IPS-NIHi11 (cell line): ENCODE measurements at regions not wholly inside any gene's neighbourhood (a gene's known extent, or its start where the extent isn't known, plus 50 kb on each side); places are given as distances from the start of the nearest gene placed in this dataset.
"Not testable (repeated sequence)": the region's sequence is repeated elsewhere in the genome, so short reads cannot be mapped to it uniquely, and the experiment has no call there.

ENCODE experiments used
- DNase-seq: peaks from one replicate; pipeline ENCODE4 v3.0.0; 2012; ENCODE audit warnings: mixed read lengths, low spot score

GRCh38 chr20:29296256-29297230 is 1960.9 kb upstream of the DEFB115 start:
- DNase-seq, result no peak

- DNase-seq, result no peak
Observed at GRCh38 chr20:29297411-29298270, 1959.8 kb upstream of the DEFB115 start.

- DNase-seq, result no peak
Observed at GRCh38 chr20:29298271-29298590, 1959.2 kb upstream of the DEFB115 start.

- no peak for DNase-seq
Observed at GRCh38 chr20:29298759-29299613, 1958.5 kb upstream of the DEFB115 start.

GRCh38 chr20:29299811-29300578 is 1957.5 kb upstream of the DEFB115 start:
- DNase-seq, result no peak

GRCh38 chr20:29300579-29301551 is 1956.6 kb upstream of the DEFB115 start:
- no peak for DNase-seq

- DNase-seq, result no peak
Observed at GRCh38 chr20:29301624-29302259, 1955.7 kb upstream of the DEFB115 start.

- no peak for DNase-seq
Observed at GRCh38 chr20:29302979-29303644, 1954.4 kb upstream of the DEFB115 start.

- no peak for DNase-seq
Observed at GRCh38 chr20:29306390-29307072, 1950.9 kb upstream of the DEFB115 start.

GRCh38 chr20:29307484-29307883 is 1950.0 kb upstream of the DEFB115 start:
- not testable (repeated sequence) for DNase-seq

GRCh38 chr20:29308956-29309355 is 1948.5 kb upstream of the DEFB115 start:
- DNase-seq, result not testable (repeated sequence)

GRCh38 chr20:29309481-29309880 is 1948.0 kb upstream of the DEFB115 start:
- DNase-seq, result not testable (repeated sequence)

GRCh38 chr20:29311046-29311445 is 1946.4 kb upstream of the DEFB115 start:
- not testable (repeated sequence) for DNase-seq

GRCh38 chr20:29312679-29313078 is 1944.8 kb upstream of the DEFB115 start:
- DNase-seq, result not testable (repeated sequence)

GRCh38 chr20:29313481-29313880 is 1944.0 kb upstream of the DEFB115 start:
- DNase-seq, result no peak

GRCh38 chr20:29314294-29314693 is 1943.2 kb upstream of the DEFB115 start:
- no peak for DNase-seq

GRCh38 chr20:29318871-29319461 is 1938.5 kb upstream of the DEFB115 start:
- no peak for DNase-seq

- no peak for DNase-seq
Observed at GRCh38 chr20:29319725-29320124, 1937.7 kb upstream of the DEFB115 start.
